GM19463 (cell line): ENCODE measurements at regions not wholly inside any gene's neighbourhood (a gene's known extent, or its start where the extent isn't known, plus 50 kb on each side); places are given as distances from the start of the nearest gene placed in this dataset.

Experiments
- ATAC-seq: cut with Tn5 transposase; IDR thresholded peaks from one replicate; pipeline ENCODE4 v1.9.1; 2021; ENCODE audit warnings: mild to moderate bottlenecking, moderate library complexity; ENCODE audit not compliant: unreplicated experiment

- no peak for ATAC-seq
Measured at GRCh38 chr13:78029901-78030300, 111.3 kb upstream of the EDNRB start.

GRCh38 chr13:78028960-78029359, 110.3 kb upstream of the EDNRB start:
- ATAC-seq = no peak

GRCh38 chr13:78024996-78025395, 106.4 kb upstream of the EDNRB start:
- no peak for ATAC-seq

GRCh38 chr13:78022164-78022877, 103.7 kb upstream of the EDNRB start:
- ATAC-seq = peak; percentile 100

- no peak for ATAC-seq
Measured at GRCh38 chr13:78020861-78021260, 102.2 kb upstream of the EDNRB start.

GRCh38 chr13:78015782-78016181, 97.2 kb upstream of the EDNRB start:
- ATAC-seq = no peak

- no peak for ATAC-seq
Measured at GRCh38 chr13:78012046-78012445, 93.4 kb upstream of the EDNRB start.

- no peak for ATAC-seq
Measured at GRCh38 chr13:78004821-78005220, 86.2 kb upstream of the EDNRB start.

- no peak for ATAC-seq
Measured at GRCh38 chr13:77999746-78000145, 81.1 kb upstream of the EDNRB start.

- ATAC-seq = no peak
Measured at GRCh38 chr13:77994166-77994565, 75.5 kb upstream of the EDNRB start.

- ATAC-seq = no peak
Measured at GRCh38 chr13:77991003-77991402, 72.4 kb upstream of the EDNRB start.

- ATAC-seq = no peak
Measured at GRCh38 chr13:77989281-77989680, 70.7 kb upstream of the EDNRB start.

- no peak for ATAC-seq
Measured at GRCh38 chr13:77988355-77988754, 69.7 kb upstream of the EDNRB start.

- no peak for ATAC-seq
Measured at GRCh38 chr13:77986713-77987112, 68.1 kb upstream of the EDNRB start.

- no peak for ATAC-seq
Measured at GRCh38 chr13:77985866-77986636, 67.4 kb upstream of the EDNRB start.

GRCh38 chr13:77981281-77981881, 62.8 kb upstream of the EDNRB start:
- no peak for ATAC-seq

GRCh38 chr13:77980592-77980991, 62.0 kb upstream of the EDNRB start:
- ATAC-seq = no peak

- no peak for ATAC-seq
Measured at GRCh38 chr13:77979721-77980385, 61.2 kb upstream of the EDNRB start.

- ATAC-seq = no peak
Measured at GRCh38 chr13:77975358-77976042, 56.9 kb upstream of the EDNRB start.

GRCh38 chr13:77969299-77969698, 50.7 kb upstream of the EDNRB start:
- no peak for ATAC-seq
